ENCODE measurements at regions not wholly inside any gene's neighbourhood (a gene's known extent, or its start where the extent isn't known, plus 50 kb on each side); places are given as distances from the start of the nearest gene placed in this dataset.
"Not testable (repeated sequence)": the region's sequence is repeated elsewhere in the genome, so short reads cannot be mapped to it uniquely, and the experiment has no call there.

DNA sequence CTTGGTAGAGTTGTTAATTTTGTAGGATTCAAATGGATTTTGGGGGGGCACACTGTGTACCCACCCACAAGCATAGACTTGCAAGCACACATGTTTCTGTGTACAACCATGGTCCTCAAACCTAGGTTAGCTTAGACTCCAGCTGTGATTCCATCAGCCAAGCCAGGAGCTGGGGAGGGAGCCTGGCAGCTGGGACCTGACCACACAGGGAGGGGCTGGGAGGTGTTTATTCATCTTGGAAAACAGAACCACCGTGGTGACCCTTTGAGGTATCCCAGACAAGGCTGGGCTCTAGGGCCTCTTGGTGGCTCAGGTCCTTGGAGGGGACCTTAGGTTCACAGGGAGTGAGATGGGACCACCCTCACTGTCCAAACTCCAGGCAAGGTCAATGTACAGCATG, 410.3 kb downstream of the NEBL start:
- H3K36me3 Mint-ChIP-seq (ENCODE audit: low read depth, unreplicated experiment), result no peaks in the 10 kb centered on the region
- peaks cover 2% of the 10 kb centered on the region for H3K27me3 Mint-ChIP-seq (ENCODE audit: unreplicated experiment)
- TF ChIP-seq, protein P1, sequence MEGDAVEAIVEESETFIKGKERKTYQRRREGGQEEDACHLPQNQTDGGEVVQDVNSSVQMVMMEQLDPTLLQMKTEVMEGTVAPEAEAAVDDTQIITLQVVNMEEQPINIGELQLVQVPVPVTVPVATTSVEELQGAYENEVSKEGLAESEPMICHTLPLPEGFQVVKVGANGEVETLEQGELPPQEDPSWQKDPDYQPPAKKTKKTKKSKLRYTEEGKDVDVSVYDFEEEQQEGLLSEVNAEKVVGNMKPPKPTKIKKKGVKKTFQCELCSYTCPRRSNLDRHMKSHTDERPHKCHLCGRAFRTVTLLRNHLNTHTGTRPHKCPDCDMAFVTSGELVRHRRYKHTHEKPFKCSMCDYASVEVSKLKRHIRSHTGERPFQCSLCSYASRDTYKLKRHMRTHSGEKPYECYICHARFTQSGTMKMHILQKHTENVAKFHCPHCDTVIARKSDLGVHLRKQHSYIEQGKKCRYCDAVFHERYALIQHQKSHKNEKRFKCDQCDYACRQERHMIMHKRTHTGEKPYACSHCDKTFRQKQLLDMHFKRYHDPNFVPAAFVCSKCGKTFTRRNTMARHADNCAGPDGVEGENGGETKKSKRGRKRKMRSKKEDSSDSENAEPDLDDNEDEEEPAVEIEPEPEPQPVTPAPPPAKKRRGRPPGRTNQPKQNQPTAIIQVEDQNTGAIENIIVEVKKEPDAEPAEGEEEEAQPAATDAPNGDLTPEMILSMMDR (IDR thresholded peaks at IDR 0.05; ENCODE audit: unreplicated experiment), result no peak
- H3K27ac Mint-ChIP-seq (ENCODE audit: unreplicated experiment), result no peak overlapping the region
- no peaks in the 10 kb centered on the region for H3K4me1 Mint-ChIP-seq (ENCODE audit: unreplicated experiment)
- no peaks in the 10 kb centered on the region for H3K9me3 Mint-ChIP-seq (ENCODE audit: unreplicated experiment)
- no peak for DNase-seq (ENCODE audit: low spot score)
- H3K4me3 Mint-ChIP-seq (ENCODE audit: unreplicated experiment), result no peak overlapping the region

DNA sequence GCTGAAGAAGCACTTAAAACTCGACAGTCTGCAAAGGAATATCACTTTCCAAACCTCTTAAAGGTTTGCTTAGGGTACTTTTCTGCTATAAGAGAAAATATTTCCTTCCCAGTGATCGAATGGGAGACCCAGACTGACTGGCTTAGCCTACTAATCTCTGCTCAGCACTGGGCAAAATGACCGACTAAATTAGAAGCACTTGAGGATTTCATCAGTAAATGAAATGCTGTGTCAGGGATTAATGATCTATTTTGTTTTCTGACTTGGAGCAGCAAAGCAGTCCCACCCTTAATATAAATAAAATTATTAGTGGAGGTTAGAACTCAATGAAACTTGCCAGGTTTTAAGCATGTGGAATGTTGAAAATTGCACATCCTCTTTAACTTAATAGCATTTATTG, 411.6 kb downstream of the NEBL start:
- H3K9me3 Mint-ChIP-seq (ENCODE audit: unreplicated experiment), result no peaks in the 10 kb centered on the region
- no peaks in the 10 kb centered on the region for H3K36me3 Mint-ChIP-seq (ENCODE audit: low read depth, unreplicated experiment)
- H3K4me3 Mint-ChIP-seq (ENCODE audit: unreplicated experiment), result no peak overlapping the region
- TF ChIP-seq, protein P1 (IDR thresholded peaks at IDR 0.05; ENCODE audit: unreplicated experiment), result no peak
- H3K4me1 Mint-ChIP-seq (ENCODE audit: unreplicated experiment), result no peaks in the 10 kb centered on the region
- DNase-seq (ENCODE audit: low spot score), result no peak
- H3K27me3 Mint-ChIP-seq (ENCODE audit: unreplicated experiment), result peaks cover 2% of the 10 kb centered on the region
- no peak overlapping the region for H3K27ac Mint-ChIP-seq (ENCODE audit: unreplicated experiment)

DNA sequence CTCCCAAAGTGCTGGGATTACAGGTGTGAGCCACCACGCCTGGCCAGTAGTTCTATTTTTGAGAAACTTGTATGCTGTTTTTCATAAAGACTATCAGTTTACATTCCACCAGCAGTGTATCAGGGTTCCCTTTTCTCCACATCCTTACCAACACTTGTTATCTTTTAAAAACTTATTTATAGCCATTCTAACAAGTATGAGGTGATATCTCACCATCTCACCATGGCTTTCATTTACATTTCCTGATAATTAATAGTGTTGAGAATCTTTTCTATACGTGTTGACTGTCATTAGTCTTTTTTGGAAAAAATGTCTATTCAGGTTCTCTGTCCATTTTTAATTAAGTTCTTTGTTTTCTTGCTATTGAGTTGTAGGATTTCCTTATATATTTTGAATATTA, 416.1 kb downstream of the NEBL start:
- Mint-ChIP-seq H3K27ac (ENCODE audit: unreplicated experiment) (no peak overlapping the region), H3K27me3 (ENCODE audit: unreplicated experiment) (peaks cover 2% of the 10 kb centered on the region), H3K36me3 (ENCODE audit: low read depth, unreplicated experiment) (no peaks in the 10 kb centered on the region), H3K9me3 (ENCODE audit: unreplicated experiment) (no peaks in the 10 kb centered on the region), H3K4me1 (ENCODE audit: unreplicated experiment) (no peaks in the 10 kb centered on the region), H3K4me3 (ENCODE audit: unreplicated experiment) (no peak overlapping the region)
- no peak for DNase-seq (ENCODE audit: low spot score)
- TF ChIP-seq, protein P1 (IDR thresholded peaks at IDR 0.05; ENCODE audit: unreplicated experiment), result no peak

DNA sequence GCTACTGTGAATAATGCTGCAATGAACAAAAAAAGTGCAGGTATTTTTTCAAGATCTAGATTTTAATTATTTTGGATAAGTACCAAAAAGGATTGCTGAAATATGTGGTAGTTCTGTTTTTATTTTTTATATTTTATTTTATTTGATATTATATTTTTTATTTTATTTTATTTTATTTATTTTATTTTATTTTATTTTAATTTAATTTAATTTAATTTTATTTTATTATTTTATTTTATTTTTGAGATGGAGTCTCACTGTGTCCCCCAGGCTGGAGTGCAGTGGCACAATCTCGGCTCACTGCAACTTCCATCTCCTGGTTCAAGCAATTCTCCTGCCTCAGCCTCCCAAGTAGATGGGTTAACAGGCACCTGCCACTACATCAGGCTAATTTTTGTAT, 416.5 kb downstream of the NEBL start:
- H3K9me3 Mint-ChIP-seq (ENCODE audit: unreplicated experiment); H3K4me1 Mint-ChIP-seq (ENCODE audit: unreplicated experiment); H3K27me3 Mint-ChIP-seq (ENCODE audit: unreplicated experiment); H3K36me3 Mint-ChIP-seq (ENCODE audit: low read depth, unreplicated experiment); H3K4me3 Mint-ChIP-seq (ENCODE audit: unreplicated experiment); DNase-seq (ENCODE audit: low spot score); H3K27ac Mint-ChIP-seq (ENCODE audit: unreplicated experiment): not testable (repeated sequence)

DNA sequence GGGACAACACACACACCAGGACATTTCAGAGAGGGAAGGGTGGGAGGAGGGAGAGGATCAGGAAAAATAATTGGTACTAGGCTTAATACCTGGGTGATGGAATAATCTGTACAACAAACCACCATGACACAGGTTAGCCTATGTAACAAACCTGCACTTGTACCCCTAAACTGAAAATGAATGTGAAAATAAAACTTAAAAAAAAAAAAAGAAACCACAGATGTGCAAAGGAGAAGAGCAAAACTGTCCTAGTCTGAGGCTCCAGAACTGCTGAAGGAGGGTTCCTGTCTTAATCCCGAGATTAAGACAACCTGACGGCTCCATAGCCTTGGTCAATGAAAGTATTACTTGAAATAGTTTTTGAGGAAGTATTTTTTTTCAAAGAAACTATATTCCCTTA, 423.0 kb downstream of the NEBL start:
- Mint-ChIP-seq H3K27ac (ENCODE audit: unreplicated experiment) (no peak overlapping the region), H3K4me3 (ENCODE audit: unreplicated experiment) (no peak overlapping the region), H3K27me3 (ENCODE audit: unreplicated experiment) (no peaks in the 10 kb centered on the region), H3K36me3 (ENCODE audit: low read depth, unreplicated experiment) (no peaks in the 10 kb centered on the region), H3K9me3 (ENCODE audit: unreplicated experiment) (no peaks in the 10 kb centered on the region), H3K4me1 (ENCODE audit: unreplicated experiment) (no peaks in the 10 kb centered on the region)
- TF ChIP-seq, protein P1 (IDR thresholded peaks at IDR 0.05; ENCODE audit: unreplicated experiment), result no peak
- no peak for DNase-seq (ENCODE audit: low spot score)

All from endothelial cell (in vitro differentiated cells).